ENCODE measurements at regions not wholly inside any gene's neighbourhood (a gene's known extent, or its start where the extent isn't known, plus 50 kb on each side); places are given as distances from the start of the nearest gene placed in this dataset.

GRCh38 chr11:116101902-116102301 lies 597.7 kb upstream of the CADM1 start:
- no peak for DNase-seq (ENCODE audit: low read depth in 2 of 2, low spot score in 1 of 2)

DNA sequence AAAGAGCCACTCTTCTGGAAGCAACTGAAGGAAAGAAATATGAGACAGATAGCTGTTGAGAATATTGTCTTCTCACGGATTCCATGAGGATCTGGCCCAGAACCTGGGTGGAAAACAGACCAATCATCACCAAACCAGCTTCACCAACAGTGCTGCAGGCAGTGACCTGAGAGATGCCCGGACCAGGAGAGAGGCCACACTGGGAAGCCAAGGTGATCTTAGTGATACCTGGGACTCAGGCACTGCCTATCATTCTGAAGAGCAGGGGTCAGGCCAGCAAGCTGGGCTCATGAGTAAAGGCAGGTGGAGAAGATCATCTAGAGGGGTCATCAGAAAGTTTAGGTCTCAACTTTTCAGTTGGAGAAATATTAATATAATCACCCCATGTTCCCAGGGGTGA lies 595.8 kb upstream of the CADM1 start:
- no peak for DNase-seq (ENCODE audit: low read depth in 2 of 2, low spot score in 1 of 2)

DNA sequence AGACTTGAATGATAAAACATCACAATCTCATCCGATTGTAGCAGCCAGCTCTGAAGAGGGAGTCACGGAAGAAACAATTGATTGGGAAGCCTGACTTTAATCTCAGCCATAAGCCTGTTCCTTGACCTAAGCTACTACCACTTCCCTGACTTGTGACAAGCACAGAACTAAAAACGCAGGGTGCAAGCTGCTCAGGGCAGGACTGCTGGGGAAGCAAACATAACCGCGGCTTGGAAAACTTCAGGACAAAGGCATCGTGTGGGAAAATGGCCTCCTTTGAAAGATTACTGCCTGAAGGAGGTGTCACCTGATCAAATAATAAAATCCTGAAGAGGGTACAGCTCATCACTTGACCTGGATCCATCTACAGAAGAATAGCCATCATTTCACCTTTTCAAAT lies 595.3 kb upstream of the CADM1 start:
- no peak for DNase-seq (ENCODE audit: low read depth in 2 of 2, low spot score in 1 of 2)

- no peak for DNase-seq (ENCODE audit: low read depth in 2 of 2, low spot score in 1 of 2)
Observed at GRCh38 chr11:116096272-116096995, 592.2 kb upstream of the CADM1 start.

DNA sequence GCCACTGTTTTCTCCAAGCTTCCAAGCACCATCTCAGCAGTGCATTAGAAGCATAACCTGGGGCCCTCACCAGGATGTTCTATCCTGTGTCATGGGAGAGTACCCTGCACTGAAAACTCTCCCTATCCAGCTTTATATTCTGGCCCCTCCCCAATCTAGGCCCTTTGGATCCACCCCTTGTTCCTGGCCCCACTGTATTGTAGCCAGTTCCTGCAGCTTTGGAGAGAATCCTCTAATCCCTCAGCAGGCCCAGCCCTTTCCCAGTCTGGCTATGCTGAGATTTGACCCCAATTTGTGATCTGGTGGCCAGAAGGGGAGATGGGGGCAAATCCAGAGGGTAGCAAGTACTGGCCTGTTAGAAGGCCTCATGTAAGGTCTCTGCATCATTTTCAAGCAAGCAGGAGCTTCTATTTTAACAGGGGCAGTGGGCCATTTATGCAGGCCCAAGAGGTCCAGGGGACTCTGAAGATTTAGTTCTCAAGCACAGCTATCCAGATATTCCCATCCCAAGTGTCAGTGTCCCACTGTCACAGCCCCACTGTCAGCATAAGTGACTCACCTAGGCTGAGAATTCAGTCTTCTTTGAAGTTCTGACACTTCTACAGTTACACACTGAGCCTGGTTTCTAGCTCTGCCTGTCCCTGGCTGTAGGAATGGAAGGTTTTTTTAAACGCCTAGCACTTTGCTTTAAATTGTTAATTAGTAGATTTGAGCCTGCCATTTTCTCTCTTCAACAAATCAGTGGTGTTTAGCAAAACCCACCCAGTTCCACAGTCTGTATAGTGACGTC lies 589.5 kb upstream of the CADM1 start:
- DNase-seq (ENCODE audit: low read depth in 2 of 2, low spot score in 1 of 2) = no peak

DNA sequence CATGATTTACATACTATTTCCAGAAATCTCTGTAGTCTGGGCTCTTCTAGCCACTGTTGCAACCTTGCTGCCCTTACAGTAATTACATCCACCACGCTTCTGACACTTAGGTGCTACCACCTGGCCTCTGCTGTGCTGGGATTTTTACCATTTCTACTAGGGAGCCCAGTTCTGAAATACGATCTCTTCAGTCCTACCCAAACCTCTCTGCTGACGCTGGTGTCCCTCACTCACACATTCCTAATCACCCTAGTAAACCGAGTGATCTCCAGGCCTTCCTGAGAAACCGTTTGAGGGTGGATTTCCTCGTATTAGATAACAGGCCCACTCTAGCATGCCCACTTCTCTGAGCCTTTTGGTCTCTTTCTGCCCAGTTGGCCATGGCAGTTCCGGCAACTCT lies 588.9 kb upstream of the CADM1 start:
- DNase-seq (ENCODE audit: low read depth in 2 of 2, low spot score in 1 of 2) = no peak

DNA sequence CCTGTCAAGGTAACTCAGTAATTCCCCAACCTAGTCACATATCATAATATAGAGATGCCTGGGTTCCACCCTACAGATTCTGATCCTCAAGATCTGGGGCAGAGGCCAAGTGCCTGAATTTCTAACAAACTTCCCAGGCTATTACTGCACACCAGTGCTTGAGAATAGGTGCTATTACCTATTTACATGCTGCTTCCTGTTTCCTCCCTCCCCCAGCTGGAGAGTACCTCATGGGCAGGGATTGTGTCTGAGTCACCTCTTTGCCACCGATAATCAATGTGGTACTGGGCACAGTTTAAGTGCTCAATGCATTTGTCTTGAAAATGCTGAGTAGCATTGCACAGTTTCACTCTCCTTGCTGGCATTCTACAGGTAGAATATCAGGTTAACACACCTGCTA lies 582.2 kb upstream of the CADM1 start:
- no peak for DNase-seq (ENCODE audit: low read depth in 2 of 2, low spot score in 1 of 2)

DNA sequence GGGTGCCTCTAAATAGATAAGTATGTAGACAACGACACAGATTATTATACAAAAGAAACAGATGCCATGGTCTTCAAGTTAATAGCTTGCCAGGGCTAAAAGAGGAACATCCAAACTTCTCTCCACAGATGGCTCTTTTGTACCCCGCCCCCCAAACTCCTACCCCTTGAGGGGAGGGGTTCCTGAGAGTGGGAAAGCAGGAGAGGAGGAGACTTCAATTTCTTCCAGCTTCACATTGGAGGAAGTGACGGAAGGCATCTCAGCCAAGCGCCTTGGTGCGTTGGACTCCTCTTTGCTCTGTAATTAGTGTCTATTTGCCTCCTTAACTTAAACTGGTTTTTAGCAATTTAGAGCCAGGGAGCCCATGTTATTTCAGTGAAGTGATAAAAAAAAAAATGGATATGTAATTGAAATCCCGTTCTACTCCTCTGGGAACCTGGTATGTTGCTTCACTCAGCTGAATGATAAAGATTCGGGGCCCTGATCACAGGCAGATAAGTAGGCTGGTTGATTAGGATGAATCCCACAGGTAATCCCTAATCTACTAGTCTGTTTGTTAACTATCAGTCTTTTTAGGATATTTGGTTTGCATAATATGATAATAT lies 580.9 kb upstream of the CADM1 start:
- no peak for DNase-seq (ENCODE audit: low read depth in 2 of 2, low spot score in 1 of 2)

DNA sequence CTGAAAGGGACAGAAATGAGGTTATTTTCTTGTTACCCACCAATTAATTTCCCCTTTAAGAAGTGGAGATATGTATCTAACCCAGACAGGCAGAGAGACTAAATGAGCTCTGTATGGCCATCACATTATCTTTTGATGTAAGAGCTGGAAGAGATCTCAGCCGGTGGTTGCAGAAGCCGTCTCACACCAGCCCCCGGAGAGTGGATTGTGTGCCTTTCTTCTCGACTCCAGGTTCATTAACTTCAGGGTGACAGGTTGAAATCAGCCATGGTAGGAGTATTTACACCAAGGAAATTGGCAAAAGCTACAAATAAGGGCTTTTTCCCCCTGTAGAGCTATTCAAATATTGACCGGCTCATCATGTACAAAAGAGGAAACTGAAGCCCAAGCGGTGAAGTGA lies 580.3 kb upstream of the CADM1 start:
- no peak for DNase-seq (ENCODE audit: low read depth in 2 of 2, low spot score in 1 of 2)

DNA sequence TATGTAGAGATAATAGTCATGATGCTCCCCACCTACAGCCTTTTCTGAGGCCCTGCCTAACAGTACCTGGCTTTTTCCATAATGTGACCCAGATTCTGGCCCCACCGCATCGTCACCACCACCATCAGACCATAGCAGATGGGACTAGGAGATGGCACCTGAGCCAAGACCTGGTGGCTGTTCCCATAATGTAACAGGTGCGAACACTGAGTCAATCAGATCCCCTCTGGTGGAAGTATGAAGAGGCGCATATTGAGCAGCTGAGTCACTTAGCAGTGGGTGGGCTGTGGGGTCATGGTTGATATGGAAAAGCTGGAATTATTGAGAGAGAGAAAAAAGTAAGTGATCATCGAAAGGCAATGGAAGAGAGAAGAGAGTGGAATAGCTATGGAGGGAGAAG lies 578.0 kb upstream of the CADM1 start:
- no peak for DNase-seq (ENCODE audit: low read depth in 2 of 2, low spot score in 1 of 2)

DNA sequence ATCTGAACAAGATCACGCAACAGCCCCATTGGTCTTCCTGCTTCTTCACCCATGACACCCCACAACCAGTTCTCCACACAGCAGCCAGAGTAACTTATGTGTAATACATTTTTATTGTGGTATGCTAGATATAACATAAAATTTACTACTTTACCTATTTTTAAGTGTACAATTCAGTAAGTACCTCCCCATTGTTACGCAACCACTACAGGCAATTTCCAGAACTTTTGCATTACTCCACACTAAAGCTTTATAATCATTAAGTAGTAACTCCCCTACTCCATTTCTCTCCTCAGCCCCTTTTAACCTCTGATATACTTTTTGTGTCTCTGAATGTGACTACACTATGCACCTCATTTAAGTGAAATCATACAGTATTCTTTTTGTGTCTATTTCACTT lies 575.4 kb upstream of the CADM1 start:
- no peak for DNase-seq (ENCODE audit: low read depth in 2 of 2, low spot score in 1 of 2)

- no peak for DNase-seq (ENCODE audit: low read depth in 2 of 2, low spot score in 1 of 2)
Observed at GRCh38 chr11:116078101-116078591, 573.9 kb upstream of the CADM1 start.

DNA sequence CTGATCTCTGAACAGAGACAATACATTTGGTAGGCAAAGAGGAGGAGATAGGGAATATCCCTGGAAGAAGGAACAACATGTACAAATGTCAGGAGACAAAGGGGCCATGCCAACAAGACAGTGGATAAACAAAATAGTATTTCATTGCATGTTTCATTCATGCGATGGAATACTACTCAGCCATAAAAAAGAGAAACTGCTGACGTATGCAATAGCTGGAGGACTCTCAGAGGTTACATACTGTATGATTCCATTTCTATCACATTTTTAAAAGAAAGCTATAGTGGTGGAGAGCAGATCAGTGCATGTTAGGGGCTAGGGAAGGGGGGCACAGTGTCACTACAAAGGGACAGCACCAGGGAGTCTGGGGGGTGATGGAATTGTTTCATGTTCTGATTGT lies 572.9 kb upstream of the CADM1 start:
- no peak for DNase-seq (ENCODE audit: low read depth in 2 of 2, low spot score in 1 of 2)

- DNase-seq (ENCODE audit: low read depth in 2 of 2, low spot score in 1 of 2) = no peak
Observed at GRCh38 chr11:116073854-116074837, 569.9 kb upstream of the CADM1 start.

DNA sequence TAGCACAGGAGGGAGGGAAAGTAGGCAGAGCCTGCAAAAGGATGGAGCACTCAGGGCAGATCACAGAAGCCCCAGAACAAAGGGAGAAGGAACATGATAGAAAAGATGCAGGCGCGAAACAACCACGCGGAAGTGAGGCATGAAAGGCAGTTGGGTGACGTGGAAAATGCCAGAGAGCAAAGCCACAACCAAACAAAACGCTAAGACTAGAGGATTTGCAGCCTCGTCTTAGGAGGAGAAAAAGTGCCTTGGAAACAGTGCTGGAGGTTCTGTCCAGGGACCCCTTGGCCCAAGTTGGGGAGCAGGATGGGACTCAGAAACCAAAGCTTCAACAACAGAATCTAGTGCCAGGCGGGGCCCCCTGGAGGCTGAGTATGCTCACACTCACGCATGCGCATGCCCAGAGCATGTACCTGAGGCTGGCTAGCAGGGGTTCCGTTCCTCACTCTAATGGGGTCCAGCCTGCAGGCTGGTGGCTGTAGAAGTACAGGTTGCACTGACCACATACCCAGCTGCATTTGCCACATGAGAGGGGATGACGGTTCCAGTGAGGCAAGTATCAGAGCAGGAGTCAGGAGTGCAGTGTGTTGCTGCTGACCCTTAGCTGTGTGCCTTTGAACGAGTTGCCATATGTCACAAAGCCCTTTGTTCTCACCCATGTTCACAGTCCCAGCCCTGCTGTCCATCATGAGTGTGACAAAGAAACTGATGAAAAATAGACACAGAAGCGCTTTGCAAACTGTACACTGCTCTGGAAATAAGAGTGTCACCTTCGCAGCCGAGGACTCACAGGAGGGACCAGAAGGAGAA lies 568.6 kb upstream of the CADM1 start:
- DNase-seq (ENCODE audit: low read depth in 2 of 2, low spot score in 1 of 2) = no peak

DNA sequence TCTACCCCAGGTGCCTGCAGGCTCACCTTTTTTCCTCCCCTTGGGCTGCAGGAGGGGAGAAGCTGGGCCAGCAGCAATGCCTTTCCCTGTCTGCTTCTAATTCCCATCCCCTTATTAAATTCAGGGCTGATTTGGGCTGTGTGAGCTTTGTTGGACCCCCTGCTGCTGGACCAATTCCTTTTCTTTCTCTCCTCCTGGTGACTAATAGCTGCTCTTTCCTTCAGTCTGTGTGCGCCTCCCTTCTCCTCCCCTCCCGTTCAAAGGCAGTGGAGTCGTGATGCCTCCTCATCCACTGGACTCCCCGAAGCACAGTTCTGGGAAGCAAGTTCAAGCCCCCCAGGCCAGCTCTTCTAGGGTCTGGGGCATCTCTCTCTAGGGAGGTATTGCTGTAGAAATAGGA lies 567.9 kb upstream of the CADM1 start:
- DNase-seq (ENCODE audit: low read depth in 2 of 2, low spot score in 1 of 2) = no peak

DNA sequence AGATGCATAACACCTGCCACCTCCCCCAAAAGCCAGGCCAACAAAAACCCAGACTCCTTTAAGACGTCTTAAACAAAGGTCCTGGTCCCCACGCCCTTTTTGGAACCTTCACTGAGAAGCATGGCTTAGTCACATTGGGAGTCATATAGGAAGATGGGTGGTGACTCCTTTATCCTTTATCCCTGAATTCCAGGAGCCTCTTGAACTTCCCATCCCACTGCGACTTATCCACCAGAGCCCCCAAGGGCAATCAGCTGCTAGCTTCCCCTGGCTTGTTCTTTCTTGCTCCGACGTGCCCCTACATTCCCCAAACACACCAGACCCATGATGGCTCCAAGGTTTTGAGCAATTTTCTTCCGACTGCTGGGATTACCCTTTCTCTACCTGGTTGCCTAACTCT lies 567.0 kb upstream of the CADM1 start:
- no peak for DNase-seq (ENCODE audit: low read depth in 2 of 2, low spot score in 1 of 2)

GRCh38 chr11:116070520-116070919 lies 566.3 kb upstream of the CADM1 start:
- no peak for DNase-seq (ENCODE audit: low read depth in 2 of 2, low spot score in 1 of 2)

DNA sequence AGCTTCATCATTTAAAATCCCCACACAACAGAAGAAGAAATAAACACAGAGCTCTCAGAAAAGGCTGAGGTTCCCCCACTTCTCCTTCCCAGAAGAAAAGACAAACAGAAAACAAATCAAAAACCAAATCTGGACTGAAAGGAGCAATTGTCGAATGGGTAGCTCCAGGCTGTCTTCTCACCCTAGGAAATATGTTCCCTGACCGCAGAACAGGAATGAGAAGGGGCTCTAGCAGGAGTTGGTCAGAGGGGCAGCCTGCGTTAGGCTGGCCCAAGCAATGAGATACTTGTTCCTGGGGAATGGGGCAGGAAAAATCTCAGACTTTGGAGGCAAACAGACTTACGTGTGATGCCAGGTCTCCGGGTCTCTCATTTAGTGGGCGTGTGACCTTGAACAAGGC lies 562.6 kb upstream of the CADM1 start:
- DNase-seq (ENCODE audit: low read depth in 2 of 2, low spot score in 1 of 2) = no peak

- DNase-seq (ENCODE audit: low read depth in 2 of 2, low spot score in 1 of 2) = no peak
Observed at GRCh38 chr11:116065986-116066385, 561.8 kb upstream of the CADM1 start.
